NB4 (cell line): ENCODE measurements at regions not wholly inside any gene's neighbourhood (a gene's known extent, or its start where the extent isn't known, plus 50 kb on each side); places are given as distances from the start of the nearest gene placed in this dataset.

Source experiments
- CTCF ChIP-seq: IDR thresholded peaks from one replicate; pipeline ENCODE4 v1.5.1; 2012; ENCODE audit warnings: low read depth, low read length
- MAX ChIP-seq: IDR thresholded peaks from 2 replicates; pipeline ENCODE4 v1.6.1; 2011; ENCODE audit warnings: low read depth, low read length
- MYC ChIP-seq: IDR thresholded peaks from 2 replicates; pipeline ENCODE4 v1.6.1; 2011; ENCODE audit warnings: low read depth, low read length
- POLR2A ChIP-seq: IDR thresholded peaks from 2 replicates; pipeline ENCODE4 v1.6.1; 2011; ENCODE audit warnings: mild to moderate bottlenecking; ENCODE audit not compliant: insufficient read length; ENCODE audit errors: extremely low read depth

- no peak for TF ChIP-seq CTCF
- no peak for TF ChIP-seq POLR2A
- TF ChIP-seq MYC: no peak
- TF ChIP-seq MAX: no peak
These were observed 114.0 kb upstream of the FOXA2 start for GRCh38 chr20:22698259-22698842.
